Right lobe of liver (tissue), 6 donors: ENCODE measurements at regions not wholly inside any gene's neighbourhood (a gene's known extent, or its start where the extent isn't known, plus 50 kb on each side); places are given as distances from the start of the nearest gene placed in this dataset.

Source experiments
- ATAC-seq, 4 donors: fragments of 200-7000 bp; cut with Tn5 transposase; one replicate each; pipeline ENCODE4 v1.9.1; 2020; ENCODE audit warnings: mild to moderate bottlenecking in 4 of 4, moderate library complexity in 4 of 4
- DNase-seq, 3 donors: peaks; one replicate each; pipeline ENCODE4 v3.0.0-alpha.2; 2020
- H3K27ac ChIP-seq, 3 donors: fragments of 200-600 bp; one replicate each; pipeline ENCODE4 v1.8.0; 2022
- H3K27me3 ChIP-seq, 2 donors: fragments of 200-600 bp; one replicate each; pipeline ENCODE4 v1.8.0; 2022
- H3K36me3 ChIP-seq, 4 donors: fragments of 200-600 bp; sonication (generic) in 1 of 4; one replicate each; pipeline versions ENCODE4 v1.5.1 to v1.8.0; 2017 to 2022; ENCODE audit warnings: control low read depth in 1 of 4
- H3K4me1 ChIP-seq, 4 donors: fragments of 200-600 bp; sonication (generic) in 1 of 4; one replicate each; pipeline versions ENCODE4 v1.5.1 to v1.8.0; 2017 to 2022; ENCODE audit warnings: control low read depth in 1 of 4
- H3K4me3 ChIP-seq, 3 donors: fragments of 200-600 bp; one replicate each; pipeline ENCODE4 v1.8.0; 2022
- H3K9me3 ChIP-seq, 4 donors: fragments of 200-600 bp; sonication (generic) in 1 of 4; one replicate each; pipeline versions ENCODE4 v1.5.1 to v1.8.0; 2017 to 2022; ENCODE audit warnings: control low read depth in 1 of 4
- POLR2A ChIP-seq: fragments of 450-650 bp; IDR thresholded peaks from one replicate; pipeline ENCODE4 v1.6.1; 2017; ENCODE audit warnings: antibody characterized with exemption, mild to moderate bottlenecking
- WGBS: methylation state at CpG from one replicate; pipeline ENCODE4 v1.1.6; 2018; ENCODE audit warnings: low coverage, low lambda C conversion rate; ENCODE audit not compliant: insufficient coverage; ENCODE audit errors: missing lambda C conversion rate; 5-methylcytosine and 5-hydroxymethylcytosine counted together
- intact Hi-C, 2 donors: fragments of 100-400 bp; cut with DNase I; formaldehyde crosslinking; loops; one replicate each; pipeline versions ENCODE4 v1.11.2 to v1.14.1; 2022
- TF ChIP-seq, protein P1 (sequence below), 4 donors: fragments of 200-600 bp in 3 of 4; fragments of 450-650 bp in 1 of 4; IDR thresholded peaks; one replicate each; pipeline versions ENCODE4 v1.5.1 to v1.8.0; 2016 to 2022; ENCODE audit warnings: antibody characterized with exemption in 4 of 4, mild to moderate bottlenecking in 2 of 4
- donor health status: DM: no; HTN: yes; CAD: no.
- donor health status: DM: no; HTN: no; CAD: no.
- donor health status: DM: no; HTN: no; CAD: no.
- donor health status: DM: no; HTN: yes; CAD: no.
- donor health status: DM: no; HTN: yes; CAD: no.

DNA sequence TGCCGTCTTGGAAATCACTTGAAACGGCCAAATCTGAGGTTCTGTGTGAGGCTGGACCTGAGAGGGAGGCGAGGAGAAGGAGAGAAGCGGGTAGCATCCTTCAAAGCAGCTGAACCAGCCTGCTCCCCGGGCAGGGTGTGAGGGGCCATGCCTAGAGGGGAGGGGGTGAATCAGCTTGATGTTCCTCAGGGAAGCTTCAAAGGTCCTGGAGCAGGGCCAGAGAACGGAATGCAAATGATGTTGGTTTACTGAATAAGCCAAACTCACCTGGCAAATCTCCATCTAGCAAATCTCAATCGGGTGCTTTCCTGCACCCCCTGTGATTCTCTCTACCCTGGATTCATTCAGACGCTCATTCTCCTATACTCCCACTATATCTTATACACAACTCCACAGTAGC is 226.9 kb downstream of the WDR11 start:
- intact Hi-C loops: no loop called here
- H3K27me3 ChIP-seq: no peaks in the 10 kb centered on the region
- TF ChIP-seq, protein P1, sequence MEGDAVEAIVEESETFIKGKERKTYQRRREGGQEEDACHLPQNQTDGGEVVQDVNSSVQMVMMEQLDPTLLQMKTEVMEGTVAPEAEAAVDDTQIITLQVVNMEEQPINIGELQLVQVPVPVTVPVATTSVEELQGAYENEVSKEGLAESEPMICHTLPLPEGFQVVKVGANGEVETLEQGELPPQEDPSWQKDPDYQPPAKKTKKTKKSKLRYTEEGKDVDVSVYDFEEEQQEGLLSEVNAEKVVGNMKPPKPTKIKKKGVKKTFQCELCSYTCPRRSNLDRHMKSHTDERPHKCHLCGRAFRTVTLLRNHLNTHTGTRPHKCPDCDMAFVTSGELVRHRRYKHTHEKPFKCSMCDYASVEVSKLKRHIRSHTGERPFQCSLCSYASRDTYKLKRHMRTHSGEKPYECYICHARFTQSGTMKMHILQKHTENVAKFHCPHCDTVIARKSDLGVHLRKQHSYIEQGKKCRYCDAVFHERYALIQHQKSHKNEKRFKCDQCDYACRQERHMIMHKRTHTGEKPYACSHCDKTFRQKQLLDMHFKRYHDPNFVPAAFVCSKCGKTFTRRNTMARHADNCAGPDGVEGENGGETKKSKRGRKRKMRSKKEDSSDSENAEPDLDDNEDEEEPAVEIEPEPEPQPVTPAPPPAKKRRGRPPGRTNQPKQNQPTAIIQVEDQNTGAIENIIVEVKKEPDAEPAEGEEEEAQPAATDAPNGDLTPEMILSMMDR (IDR thresholded peaks at IDR 0.05): no peak
- no peak for TF ChIP-seq POLR2A
- ATAC-seq (no peak), DNase-seq (no peak)
- H3K9me3 ChIP-seq: no peaks in the 10 kb centered on the region
- H3K36me3 ChIP-seq: no peaks in the 10 kb centered on the region
- no peak overlapping the region for H3K4me3 ChIP-seq
- whole genome bisulfite sequencing: 63% methylated on average over 8 of the region's 8 CpGs
- no peak overlapping the region for H3K27ac ChIP-seq
- no peaks in the 10 kb centered on the region for H3K4me1 ChIP-seq

DNA sequence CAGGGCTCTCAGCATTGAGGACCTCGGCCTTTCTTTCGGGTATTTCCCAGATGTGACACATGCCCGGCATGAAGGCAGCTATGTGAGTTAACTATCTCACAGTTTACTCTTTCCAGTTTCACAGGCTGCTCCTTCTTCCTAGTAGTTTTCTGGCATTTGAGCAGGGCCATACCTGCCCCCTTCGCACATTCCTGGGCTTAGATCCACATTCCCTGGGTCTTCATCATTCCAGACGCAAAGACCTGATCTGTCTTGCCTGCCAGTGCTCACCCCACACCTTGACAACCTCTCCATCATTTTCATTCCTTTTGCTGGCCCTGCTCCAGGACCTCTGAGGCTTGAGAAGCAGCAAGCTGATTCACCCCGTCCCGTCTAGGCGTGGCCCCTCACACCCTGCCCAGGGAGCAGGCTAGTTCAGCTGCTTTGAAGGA is 227.5 kb downstream of the WDR11 start:
- Histone ChIP-seq H3K9me3 (no peaks in the 10 kb centered on the region), H3K4me1 (no peaks in the 10 kb centered on the region), H3K27me3 (no peaks in the 10 kb centered on the region), H3K36me3 (no peaks in the 10 kb centered on the region), H3K27ac (no peak overlapping the region), H3K4me3 (no peak overlapping the region)
- no peak for DNase-seq
- TF ChIP-seq POLR2A: no peak
- TF ChIP-seq, protein P1 (IDR thresholded peaks at IDR 0.05): no peak
- 82% methylated on average over 6 of the region's 8 CpGs for WGBS
- no peak for ATAC-seq
- intact Hi-C loops: no loop called here

DNA sequence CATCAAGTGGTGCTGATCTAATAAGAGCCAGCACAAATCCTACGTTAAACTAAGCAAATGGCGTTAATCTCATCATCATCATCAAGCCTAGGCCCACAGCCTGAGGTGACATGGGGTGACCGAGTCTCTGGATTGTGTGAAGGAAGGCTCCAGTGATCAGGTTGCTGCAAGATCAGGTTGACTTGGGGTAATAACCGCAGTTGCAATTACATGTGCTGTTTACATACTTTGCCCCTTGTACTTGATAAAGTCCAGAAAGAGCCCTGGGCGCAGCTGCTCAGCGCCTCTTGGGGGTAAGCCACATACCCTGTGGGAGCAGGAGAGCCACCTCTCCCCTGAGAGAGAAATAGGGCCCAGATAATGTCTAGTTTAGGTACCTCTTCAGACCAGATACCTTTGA is 228.1 kb downstream of the WDR11 start:
- no peak for TF ChIP-seq POLR2A
- TF ChIP-seq, protein P1 (IDR thresholded peaks at IDR 0.05): no peak
- Histone ChIP-seq H3K27ac (no peak overlapping the region), H3K4me3 (no peak overlapping the region), H3K4me1 (no peaks in the 10 kb centered on the region), H3K9me3 (no peaks in the 10 kb centered on the region), H3K36me3 (no peaks in the 10 kb centered on the region), H3K27me3 (no peaks in the 10 kb centered on the region)
- intact Hi-C loops: no loop called here
- DNase-seq: no peak
- WGBS: 90% methylated on average over 2 of the region's 6 CpGs
- ATAC-seq: no peak

DNA sequence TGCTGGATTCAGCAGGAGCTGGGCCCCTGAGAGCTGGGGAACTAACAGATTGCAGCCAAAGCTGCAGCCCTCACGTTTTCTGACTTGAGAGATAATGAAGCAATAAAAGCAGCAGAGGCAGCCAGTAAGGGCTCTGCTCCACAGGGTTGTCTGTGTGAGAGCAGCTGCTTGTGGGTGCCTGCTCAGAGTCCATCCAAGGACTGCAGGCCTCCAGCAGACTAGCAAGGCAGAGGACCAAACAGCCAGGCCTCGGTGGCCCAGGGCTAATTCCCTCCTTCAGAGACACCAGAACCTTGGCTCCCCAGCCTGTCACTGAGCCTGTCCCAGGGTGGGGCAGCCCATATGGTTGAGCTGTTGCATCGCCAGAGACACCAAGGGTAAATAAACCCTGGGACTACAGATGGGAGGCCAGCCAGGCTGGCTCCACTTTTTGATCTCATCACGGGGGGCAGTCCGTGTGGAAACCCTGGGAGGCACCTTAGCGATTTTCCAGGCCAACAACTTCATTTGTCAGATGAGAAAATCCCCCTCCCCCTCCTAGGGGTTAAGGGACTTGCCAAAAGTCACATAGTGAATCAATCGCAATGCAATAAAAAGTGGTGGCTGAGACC is 229.2 kb downstream of the WDR11 start:
- TF ChIP-seq, protein P1 (IDR thresholded peaks at IDR 0.05): no peak
- no peak for TF ChIP-seq POLR2A
- Histone ChIP-seq H3K4me3 (no peak overlapping the region), H3K9me3 (no peaks in the 10 kb centered on the region), H3K36me3 (no peaks in the 10 kb centered on the region), H3K27me3 (no peaks in the 10 kb centered on the region), H3K4me1 (no peaks in the 10 kb centered on the region), H3K27ac (no peak overlapping the region)
- ATAC-seq (peak in 1 of 4 donors; percentile 13), DNase-seq (no peak)
- intact Hi-C loops: no loop called here
- 51% methylated on average over 5 of the region's 7 CpGs for WGBS

DNA sequence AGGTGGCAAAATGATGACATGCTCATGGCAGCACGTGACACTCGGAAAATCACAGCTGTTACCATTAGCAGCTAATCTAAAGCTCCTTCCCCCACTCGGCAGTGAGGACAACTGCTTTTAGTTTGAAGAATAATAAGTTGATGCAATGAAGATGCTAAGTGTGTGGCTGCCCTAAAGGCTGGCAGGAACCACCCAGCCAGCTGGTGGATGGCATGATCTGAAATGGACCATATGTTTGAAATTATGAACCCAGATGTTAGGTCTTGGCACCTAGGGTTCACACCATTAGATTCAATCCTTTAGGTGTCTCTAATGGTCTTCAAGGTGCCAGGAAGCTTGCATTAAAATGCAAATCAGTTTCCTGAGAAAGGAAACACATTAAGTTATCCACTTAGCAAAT is 230.1 kb downstream of the WDR11 start:
- H3K36me3 ChIP-seq: no peaks in the 10 kb centered on the region
- 50% methylated on average over 2 of the region's 3 CpGs for WGBS
- intact Hi-C loops: no loop called here
- H3K27ac ChIP-seq: no peak overlapping the region
- ATAC-seq (no peak), DNase-seq (no peak)
- no peaks in the 10 kb centered on the region for H3K9me3 ChIP-seq
- H3K27me3 ChIP-seq: no peaks in the 10 kb centered on the region
- H3K4me1 ChIP-seq: no peaks in the 10 kb centered on the region
- TF ChIP-seq POLR2A: no peak
- TF ChIP-seq, protein P1 (IDR thresholded peaks at IDR 0.05): no peak
- H3K4me3 ChIP-seq: no peak overlapping the region
